ENCODE measurements at regions not wholly inside any gene's neighbourhood (a gene's known extent, or its start where the extent isn't known, plus 50 kb on each side); places are given as distances from the start of the nearest gene placed in this dataset.

GRCh38 chr1:169024255-169024654, 82.2 kb upstream of the ATP1B1 start:
- TF ChIP-seq, protein P1, sequence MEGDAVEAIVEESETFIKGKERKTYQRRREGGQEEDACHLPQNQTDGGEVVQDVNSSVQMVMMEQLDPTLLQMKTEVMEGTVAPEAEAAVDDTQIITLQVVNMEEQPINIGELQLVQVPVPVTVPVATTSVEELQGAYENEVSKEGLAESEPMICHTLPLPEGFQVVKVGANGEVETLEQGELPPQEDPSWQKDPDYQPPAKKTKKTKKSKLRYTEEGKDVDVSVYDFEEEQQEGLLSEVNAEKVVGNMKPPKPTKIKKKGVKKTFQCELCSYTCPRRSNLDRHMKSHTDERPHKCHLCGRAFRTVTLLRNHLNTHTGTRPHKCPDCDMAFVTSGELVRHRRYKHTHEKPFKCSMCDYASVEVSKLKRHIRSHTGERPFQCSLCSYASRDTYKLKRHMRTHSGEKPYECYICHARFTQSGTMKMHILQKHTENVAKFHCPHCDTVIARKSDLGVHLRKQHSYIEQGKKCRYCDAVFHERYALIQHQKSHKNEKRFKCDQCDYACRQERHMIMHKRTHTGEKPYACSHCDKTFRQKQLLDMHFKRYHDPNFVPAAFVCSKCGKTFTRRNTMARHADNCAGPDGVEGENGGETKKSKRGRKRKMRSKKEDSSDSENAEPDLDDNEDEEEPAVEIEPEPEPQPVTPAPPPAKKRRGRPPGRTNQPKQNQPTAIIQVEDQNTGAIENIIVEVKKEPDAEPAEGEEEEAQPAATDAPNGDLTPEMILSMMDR (IDR thresholded peaks at IDR 0.05), result no peak
- TF ChIP-seq POLR2A (IDR thresholded peaks at IDR 0.05), result no peak
